ENCODE measurements at regions not wholly inside any gene's neighbourhood (a gene's known extent, or its start where the extent isn't known, plus 50 kb on each side); places are given as distances from the start of the nearest gene placed in this dataset.
"Not testable (repeated sequence)": the region's sequence is repeated elsewhere in the genome, so short reads cannot be mapped to it uniquely, and the experiment has no call there.

DNA sequence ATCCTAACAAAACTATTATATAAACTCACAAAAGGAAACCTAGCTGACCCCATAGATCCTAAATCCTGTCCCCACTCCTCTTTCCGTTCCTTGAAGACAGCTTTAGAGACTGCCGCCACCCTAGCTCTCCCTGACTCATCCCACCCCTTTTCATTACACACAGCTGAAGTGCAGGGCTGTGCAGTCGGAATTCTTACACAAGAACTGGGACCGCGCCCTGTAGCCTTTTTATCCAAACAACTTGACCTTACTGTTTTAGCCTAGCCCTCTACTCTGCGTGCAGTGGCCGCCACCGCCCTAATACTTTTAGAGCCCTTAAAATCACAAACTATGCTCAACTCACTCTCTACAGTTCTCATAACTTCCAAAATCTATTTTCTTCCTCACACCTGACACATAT, 264.0 kb downstream of the SMARCA2 start:
- not testable (repeated sequence) for DNase-seq

DNA sequence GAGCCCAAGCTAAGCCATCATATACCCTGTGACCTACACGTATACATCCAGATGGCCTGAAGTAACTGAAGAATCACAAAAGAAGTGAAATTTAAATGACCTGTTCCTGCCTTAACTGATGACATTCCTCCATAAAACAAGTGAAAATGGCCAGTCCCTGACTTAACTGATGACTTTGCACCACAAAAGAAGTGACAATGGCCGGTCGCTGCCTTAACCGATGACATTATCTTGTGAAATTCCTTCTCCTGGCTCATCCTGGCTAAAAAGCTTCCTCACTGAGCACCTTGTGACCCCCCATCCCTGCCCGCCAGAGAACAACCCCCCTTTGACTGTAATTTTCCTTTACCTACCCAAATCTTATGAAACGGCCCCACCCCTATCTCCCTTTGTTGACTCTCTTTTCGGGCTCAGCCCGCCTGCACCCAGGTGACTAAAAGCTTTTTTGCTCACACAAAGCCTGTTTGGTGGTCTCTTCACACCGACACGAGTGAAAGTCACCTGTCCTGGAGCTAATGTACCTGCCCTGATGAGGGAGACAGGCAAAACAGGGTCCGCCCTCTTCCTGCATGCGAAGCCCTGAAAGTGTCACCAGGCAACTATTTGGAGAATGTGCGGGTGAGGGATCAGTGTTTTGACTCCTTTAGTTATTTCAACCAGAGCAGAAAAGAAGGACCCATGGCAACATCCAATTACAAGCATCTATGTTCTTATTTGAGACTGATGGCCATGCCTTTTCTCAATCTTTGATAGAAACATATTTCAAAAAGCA, 266.1 kb downstream of the SMARCA2 start:
- DNase-seq, result no peak

DNA sequence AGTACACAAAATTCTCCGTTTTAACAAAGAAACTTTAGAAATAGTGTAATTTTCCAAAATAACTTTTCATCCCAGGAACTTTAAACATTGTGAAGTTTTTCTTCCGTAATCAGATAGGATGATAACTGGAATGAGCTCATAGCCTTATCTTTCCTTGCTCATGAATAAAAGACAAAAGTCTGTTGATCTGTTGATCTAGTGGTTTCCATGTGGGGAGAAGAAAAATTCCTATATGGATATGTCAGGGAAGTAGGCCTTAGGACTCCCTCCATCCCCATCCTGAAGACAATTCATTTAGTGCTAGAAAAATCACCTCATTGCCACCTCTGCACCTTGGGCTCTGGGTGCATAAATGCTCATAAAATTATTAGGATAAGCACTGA, 266.6 kb downstream of the SMARCA2 start:
- no peak for DNase-seq

DNA sequence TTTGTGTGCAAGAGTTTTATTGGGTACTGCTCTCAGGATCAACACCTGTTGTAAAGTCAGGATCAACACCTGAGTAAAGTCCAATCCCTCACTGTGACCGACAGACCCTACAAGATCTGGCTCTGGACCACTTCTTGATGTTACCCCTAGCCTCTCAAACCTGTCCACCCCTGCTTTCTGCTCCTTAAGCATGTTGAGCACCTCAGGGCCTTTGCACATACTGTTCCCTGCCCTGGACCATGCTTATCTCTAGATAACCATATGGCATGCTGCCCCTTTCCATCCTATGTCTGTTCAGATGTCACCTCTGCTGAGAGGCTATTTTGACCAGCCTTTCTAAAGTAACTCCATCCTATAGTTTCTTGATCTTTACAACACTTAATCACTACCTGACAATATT, 269.6 kb downstream of the SMARCA2 start:
- DNase-seq, result no peak

DNA sequence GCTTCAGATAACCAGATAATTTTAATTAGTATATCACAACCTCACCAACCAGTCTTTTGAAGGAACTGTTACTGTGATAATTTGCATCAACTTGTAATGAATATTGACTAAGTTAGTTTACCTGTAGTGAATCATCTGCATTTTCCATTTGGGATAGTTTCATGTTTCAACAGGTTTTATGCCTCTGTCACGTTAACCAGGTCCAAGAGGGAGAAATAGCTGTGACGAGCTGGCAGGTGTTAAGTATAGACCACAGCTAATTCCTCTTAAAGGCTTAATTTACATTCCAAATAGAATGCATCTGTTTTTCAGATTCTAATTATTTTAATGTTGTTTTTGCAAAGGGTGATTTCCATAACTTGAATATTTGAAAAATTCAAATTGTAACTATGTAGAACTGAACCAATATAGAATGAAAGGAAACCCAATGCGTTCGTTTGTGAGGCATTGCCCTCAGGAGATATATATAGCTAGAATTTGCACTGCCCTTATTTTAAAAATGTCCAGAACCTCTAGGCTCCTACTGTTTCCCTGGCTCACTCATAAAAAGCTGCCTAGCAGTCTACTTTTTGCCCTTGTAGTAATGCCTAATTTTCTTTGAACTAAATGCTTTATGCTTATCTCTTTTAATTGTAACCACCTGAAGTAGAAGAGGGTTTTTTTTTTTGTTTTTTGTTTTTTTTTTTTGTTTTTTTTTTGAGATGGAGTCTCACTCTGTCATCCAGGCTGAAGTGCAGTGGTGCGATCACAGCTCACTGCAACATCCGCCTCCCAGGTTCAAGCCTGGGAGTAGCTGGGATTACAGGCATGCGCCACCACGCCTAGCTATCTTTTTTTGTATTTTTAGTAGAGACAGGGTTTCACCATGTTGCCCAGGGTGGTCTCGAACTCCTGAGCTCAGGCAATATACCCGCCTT, 270.5 kb downstream of the SMARCA2 start:
- DNase-seq, result no peak

DNA sequence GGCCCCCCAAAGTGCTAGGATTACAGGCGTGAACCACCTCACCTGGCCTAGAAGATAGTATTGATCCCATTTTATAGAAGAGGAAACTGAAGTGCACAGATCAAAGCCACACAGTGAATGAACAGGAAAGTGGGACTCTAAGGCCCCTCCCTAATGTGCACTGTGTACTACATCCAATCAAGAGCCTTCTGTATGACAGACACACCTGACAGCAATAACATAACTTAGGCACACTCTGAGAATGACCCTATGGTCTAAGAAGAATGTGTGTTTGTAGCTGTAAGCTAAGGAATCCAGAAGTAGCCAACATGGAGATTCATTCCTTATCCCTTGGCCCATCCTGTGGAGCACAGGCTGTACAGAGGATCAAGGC, 271.2 kb downstream of the SMARCA2 start:
- DNase-seq, result no peak

DNA sequence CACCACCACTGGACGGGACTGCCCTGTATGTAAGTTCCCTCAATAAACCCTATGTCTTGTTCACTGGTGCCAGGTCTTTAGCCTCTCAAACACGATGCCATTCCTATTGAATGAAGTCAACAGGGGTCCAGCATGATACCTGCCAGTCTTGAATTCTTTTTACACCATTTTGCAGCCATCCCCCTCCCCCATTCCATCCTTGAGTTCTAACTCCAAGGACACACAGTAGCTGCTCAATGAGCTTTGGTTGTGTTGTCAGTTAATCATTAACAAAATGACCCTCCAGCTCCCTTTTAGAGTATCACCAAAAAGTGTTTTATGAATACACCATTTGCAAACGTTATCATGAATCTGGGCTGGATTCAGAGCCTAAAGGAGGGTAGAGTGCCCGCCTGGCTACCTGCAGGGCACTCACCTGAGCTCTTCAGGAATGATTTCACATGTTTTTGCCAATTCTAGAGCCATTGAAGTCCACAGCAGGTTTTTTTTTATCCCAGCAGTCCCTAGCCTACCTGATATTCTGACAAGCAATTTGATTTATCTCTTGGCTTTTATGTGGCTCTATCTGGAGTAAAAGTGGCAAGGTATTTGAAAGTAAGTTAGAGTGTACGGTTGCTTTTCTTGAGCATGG, 271.8 kb downstream of the SMARCA2 start:
- no peak for DNase-seq

DNA sequence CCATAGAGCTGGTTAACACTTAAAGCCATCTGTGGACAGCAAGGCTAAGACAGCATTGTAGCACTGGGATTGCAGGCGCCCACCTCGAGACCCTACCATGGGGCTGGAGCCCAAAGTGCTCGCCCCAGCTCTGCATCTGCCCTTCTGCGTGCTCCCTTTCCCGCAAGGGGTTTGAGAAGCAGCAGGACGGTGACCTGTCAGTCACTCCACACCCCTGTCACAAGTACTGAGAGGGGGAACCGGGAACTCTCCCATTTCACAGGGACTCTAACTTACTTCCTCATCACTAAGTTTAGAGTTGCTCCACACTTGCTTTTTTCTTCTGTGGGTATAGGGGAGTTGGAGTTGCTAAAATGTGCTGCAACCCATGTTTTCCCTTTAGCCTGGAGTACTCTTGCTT, 273.2 kb downstream of the SMARCA2 start:
- DNase-seq, result no peak

DNA sequence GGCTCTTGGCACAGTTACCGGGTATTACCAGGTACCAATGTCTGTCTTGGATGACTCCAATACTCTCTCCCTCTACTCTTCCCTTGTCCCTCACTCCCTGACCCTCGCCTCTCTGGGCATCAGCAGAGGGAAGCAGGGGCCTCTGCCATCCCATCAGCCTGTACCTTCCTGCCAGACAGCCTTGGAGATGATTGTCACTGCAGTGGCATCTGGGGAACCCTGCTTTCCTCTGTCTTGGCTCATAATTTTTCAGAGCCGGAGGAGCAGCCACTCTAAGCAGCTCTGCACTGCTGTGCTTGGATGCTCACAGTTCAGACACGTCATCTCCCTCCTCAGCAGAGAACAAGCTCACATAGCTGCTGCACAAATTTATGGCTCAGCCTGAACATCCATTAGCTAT, 274.1 kb downstream of the SMARCA2 start:
- DNase-seq, result no peak

DNA sequence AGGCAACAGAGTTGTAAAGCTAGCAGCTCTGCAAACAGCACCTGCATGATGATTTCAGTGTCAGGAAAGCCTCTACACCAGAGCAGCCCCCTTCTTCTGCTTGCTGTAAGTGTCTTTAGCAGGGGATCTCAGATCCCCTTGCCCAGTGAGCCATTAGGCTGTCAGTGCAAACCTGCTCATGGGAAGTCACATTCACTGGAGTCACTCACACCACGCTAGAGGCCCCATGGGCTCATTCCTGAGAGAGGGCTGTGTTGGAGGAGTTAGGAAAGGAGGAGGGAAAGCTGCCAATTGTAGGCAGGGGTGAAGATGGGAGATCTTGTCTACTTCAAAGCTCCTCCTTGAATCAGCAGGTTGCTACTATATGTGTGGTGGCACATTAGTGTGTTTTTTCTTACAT, 275.2 kb downstream of the SMARCA2 start:
- DNase-seq, result peak; percentile 44

DNA sequence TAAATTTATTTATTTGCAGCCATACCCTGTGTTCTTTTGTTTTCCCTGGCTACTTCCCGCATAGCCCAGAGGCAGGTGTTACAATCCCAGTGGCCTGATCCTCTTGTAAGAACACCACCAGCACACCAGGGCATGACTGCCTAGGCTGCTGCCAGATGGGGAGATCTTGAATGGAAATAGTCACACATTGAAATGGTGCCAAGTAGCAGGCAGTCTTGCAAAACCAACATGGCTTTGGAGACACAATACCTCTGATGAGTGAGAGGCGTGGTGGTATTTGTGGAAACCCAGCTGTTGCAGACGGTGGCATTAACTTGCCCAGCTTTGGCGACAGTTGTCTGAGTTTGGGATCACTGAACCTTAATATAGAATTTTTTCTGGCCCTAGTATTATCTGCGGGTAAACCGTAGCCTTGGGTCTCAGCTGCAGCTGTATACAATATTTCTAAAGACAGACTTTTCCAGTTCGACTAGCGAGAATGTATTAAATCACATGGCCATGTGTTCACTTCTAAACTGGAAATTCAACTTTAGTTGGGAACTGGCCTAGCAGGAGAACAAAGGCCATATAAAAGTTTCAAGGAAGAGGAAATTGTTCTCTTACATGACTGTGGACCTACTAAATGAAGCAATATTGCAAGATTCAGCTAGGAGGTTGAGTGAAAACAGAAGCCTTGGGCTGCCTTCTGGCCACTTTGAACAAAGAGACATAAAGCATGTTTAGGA, 277.0 kb downstream of the SMARCA2 start:
- peak; percentile 85 for DNase-seq

DNA sequence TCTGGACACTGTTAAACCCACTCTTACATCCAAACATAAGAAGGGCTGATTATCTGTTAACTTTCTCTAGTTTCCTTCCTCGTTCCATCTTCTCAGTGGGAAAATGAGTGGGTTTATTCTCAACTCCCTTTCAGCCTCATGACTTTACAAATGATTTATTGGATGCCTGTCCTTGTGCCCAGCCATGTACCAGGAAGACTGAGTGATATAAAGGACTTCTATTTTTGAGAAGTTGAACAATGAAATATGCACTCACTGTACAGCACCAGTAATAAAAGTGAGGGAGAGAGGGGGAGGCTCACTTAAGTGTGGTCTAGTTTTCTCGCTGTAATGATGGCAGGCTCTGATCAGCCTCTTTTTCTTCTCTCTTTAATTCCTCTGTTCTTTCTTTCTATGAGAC, 277.6 kb downstream of the SMARCA2 start:
- no peak for DNase-seq

DNA sequence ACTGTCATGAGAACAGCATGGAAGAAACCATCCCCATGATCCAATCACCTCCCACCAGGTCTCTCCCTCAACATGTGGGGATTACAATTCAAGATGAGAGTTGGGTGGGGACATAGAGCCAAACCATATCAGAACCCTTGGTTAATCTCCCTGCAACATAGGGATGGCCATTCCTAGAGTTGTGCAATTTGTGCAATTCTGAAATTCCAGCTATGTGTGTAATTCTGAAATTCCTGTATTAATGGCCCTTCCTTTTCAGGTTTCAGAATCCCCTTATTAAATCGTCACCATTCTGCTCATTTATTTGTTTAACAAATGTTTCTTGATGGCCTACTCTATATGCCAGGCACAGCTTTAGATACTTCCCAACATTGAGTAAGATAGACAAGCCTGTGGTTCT, 282.6 kb downstream of the SMARCA2 start:
- no peak for DNase-seq

DNA sequence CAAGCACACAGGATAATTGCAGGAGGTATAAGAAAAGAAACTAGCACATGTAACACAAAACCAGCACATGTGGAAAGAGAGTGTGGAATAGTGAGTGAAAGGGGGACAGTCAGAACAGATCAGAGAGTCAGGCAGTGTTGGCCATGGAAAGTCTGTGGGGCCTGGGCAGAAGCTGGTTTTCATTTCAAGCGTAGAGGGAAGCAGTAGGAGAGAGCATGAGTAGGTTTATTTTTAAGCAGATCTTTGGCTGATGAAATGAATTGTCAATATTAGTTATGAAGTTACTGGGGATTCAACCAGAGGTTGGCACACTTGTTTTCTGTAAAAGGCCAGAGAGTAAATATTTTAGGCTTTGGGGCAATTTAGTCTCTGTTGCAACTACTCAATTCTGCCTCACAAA, 283.1 kb downstream of the SMARCA2 start:
- no peak for DNase-seq

DNA sequence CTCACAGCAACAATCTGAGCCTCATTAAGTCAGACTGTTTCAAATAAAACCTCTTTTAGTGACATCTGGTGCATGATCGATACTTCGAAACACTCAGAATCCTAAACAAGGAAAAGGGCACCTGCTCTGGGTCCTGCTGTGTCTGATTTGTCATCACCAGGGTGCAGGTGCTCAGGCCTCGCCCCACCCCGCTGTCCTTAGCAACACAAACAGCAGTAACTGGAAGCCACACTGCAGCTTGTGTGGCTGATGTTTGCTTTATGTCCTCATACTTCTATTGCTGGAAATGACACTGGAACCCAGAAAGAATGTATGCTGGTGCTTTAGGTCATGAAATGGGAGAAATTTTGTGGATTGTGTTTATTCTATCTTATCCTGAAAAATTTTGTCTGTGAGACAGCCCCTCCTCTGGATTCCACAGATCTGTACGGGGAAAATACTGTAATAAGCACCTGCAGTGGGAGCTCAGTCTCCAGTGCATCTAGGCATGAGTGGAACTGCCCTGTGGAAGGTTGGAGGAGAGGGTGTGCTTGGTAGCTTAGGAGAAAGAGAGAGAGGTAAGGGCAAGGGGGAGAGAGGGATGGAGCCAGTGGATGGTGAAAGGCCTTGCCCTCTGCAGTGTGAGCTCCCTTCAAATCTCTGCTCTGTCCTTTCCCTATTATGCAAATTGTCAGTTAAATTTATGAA, 284.2 kb downstream of the SMARCA2 start:
- DNase-seq, result peak; percentile 91

DNA sequence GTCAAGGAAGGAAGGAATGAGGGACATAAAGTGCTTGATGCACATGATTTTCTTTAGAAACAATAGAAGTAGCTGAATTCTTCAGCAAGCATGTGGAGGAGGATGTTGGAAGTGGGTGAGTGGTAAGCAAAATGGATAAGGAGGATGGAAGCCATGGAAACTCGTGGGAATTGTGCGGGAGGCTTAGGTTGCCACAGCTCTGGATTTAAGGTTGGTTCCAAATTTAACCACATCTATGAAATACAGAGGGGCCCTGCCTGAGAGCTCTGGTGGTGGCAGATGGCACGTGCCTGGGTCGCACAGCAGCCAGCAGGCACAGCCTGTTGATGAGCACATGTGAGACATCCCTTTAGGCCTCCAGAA, 284.7 kb downstream of the SMARCA2 start:
- DNase-seq, result no peak

DNA sequence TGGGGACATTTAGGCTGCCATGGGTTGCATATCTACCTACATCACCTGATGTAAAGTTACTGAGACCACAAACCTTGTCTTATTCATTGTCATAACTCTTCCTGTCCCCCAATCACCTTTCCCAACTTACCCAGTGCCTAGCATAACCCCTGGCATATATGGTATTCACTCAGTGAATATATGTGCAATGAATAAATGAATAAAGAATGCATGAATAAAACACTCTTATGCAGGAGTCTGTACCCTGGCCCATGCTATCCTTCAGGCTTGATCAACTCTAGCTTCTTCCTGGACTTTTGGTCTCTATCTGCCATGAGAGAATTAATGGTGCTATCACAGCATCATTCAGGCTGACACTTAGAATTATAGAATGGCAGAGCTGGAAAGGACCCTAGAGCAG, 285.2 kb downstream of the SMARCA2 start:
- no peak for DNase-seq

DNA sequence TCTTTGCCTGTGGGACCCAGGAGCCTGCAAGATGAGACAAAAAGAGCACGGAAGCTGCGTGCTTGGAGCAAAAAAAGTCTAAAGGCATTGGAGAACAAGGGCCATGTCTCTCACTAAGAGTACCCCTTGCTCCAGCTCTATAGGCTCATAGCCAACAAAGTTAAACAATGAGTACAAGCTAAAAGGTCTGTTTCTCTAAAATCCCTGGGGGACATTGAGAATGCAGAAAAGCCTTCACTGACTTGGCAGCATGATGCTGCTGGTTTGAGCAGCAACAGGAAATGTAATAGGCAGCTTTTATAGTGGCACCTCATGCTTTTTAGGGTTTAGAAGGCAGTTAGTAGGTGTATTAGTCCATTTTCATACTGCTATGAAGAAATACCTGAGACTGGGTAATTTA, 287.5 kb downstream of the SMARCA2 start:
- no peak for DNase-seq

DNA sequence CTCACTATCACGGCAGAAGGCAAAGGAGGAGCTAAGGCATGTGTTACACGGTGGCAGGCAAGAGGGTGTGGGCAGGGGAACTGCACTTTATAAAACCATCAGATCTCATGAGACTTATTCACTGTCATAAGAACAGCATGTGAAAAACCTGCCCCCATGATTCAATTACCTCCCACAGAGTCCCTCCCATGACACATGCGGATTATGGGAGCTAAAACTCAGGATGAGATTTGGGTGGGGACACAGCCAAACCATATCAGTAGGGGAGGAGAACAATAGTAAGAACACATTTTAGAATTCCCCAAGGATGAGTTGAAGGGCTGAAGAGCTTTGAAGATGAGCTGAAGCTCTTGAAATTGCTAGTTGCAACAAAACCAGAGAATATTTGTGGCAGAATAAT, 287.9 kb downstream of the SMARCA2 start:
- no peak for DNase-seq

DNA sequence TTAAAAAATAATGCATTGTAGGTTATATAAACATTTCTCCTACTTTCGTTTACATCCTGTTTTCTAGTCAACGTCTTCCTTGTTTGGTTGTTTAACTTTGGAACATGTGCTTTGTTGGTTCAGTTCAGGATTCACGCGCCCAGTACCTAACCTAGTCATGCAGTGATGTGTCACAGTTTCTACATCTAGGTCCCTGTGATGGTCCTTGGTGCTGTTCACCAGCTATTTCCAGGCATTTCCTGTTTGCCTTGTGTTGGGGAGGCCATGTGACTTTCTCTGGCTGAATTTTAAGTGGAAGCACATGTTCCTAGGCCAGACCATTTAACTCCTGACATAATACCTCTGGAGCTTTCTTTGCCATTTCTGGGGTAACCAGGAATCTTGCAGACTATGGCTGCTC, 292.3 kb downstream of the SMARCA2 start:
- no peak for DNase-seq

DNA sequence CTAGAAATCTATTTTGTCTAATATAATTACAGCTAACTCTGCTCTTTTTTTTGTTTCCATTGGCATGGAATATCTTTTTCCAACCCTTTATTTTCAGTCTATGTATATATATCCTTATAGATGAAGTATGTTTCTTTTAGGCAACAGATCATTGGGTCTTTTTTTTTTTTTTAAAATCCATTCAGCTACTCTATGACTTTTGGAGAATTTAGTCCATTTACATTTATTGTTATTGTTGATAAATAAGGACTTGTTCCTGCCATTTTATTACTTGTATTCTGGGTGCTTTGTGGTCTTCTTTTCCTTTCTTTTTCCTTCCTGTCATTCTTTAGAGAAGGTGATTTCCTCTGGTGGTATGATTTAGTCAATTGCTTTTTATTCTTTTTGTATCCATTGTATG, 296.8 kb downstream of the SMARCA2 start:
- DNase-seq, result no peak

DNA sequence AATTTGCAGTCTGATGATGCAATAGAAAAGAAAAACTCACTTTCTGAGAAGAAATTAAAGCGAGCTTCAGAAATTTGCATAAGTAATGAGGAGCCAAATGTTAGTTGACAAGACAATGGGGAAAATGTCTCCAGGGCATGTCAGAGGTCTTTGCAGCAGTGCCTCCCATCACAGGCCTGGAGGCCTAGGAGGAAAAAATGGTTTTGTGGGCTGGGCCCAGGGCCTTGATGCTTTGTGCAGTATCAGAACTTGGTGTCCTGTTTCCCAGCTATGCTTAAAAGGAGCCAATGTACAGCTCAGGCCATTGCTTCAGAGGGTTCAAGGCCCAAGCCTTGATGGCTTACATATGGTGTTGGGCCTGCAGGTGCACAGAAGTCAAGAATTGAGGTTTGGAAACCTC, 298.4 kb downstream of the SMARCA2 start:
- no peak for DNase-seq

DNA sequence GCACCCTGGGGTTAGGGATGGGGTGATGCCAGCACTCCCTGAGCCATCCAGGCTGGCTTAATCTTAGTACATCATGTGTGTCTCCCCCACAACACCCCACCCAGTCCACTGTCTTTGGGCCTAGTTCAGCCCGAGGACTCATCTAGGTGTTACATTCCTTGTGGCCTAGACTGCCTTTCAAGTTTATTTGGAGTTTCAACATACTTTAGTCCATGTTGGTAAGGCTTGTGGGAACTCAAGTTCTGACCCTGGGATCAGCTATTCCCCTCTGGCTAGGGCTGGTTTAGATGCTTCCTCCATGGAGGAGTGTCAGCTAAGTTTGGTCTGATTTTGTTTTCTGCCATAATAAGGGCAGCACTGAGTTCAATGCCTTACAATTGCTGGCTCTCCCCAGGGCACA, 302.4 kb downstream of the SMARCA2 start:
- DNase-seq, result no peak

Measured in NCI-H1092 (cell line).